GM21423 (cell line): ENCODE measurements at regions not wholly inside any gene's neighbourhood (a gene's known extent, or its start where the extent isn't known, plus 50 kb on each side); places are given as distances from the start of the nearest gene placed in this dataset.

Experiments
- ATAC-seq: cut with Tn5 transposase; IDR thresholded peaks from one replicate; pipeline ENCODE4 v1.9.1; 2021; ENCODE audit warnings: mild to moderate bottlenecking, moderate library complexity; ENCODE audit not compliant: unreplicated experiment

DNA sequence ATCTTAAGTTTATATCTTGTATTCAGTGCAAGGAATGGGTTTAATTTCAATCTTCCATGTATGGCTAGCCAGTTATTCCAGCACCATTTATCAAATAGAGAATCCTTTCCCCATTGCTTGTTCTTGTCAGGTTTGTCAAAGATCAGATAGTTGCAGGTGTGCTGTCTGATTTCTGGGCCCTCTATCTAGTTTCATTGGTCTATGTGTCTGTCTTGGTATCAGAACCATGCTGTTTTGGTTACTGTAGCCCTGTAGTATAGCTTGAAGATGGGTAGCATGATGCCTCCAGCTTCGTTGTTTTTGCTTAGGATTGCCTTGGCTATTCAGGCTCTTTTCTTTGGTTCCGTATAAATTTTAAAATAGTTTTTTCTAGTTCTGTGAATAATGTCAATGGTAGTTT is 200.0 kb downstream of the MANEA start:
- no peak for ATAC-seq

- ATAC-seq: no peak
Measured at GRCh38 chr6:95780037-95780436, 202.7 kb downstream of the MANEA start.

DNA sequence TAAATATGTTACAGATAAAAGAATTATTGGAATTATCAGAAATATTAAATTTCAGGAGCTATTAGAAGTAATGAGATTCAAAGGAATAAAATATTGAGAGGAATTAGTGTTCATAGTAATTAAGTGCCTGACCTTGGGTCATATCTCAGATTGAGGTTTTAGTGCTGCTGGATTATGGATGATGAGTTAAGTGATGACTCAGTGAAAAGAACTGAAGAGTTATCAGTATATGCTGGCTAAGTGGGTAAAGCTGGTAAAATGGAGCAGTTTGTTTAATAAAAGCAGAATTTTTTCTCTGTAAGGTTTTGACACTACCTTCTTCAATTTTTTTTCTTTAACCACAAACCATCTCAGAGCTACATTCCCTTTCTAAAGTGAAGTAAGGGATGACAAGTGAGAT is 206.7 kb downstream of the MANEA start:
- ATAC-seq: no peak

- ATAC-seq: no peak
Measured at GRCh38 chr6:95784869-95785268, 207.5 kb downstream of the MANEA start.

GRCh38 chr6:95785785-95786184 is 208.4 kb downstream of the MANEA start:
- no peak for ATAC-seq

DNA sequence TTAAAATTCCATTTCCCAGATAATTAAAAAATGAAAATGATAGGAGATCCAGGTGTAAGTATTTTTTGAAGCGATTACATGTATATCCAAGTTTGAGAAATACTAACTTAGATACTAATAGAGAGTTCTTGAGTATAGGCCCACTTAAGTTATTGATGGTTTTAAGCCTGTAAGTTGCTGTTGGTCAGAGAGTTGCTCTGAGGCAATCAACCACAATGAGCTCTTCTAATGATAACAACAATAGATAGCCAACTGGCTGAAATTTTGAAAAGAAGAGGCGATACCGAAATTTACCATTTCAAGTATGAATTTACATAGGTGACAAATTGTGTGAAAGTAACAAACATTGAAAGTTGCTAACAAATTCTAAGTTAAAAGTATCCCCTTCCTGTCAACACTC is 209.5 kb downstream of the MANEA start:
- ATAC-seq: no peak

DNA sequence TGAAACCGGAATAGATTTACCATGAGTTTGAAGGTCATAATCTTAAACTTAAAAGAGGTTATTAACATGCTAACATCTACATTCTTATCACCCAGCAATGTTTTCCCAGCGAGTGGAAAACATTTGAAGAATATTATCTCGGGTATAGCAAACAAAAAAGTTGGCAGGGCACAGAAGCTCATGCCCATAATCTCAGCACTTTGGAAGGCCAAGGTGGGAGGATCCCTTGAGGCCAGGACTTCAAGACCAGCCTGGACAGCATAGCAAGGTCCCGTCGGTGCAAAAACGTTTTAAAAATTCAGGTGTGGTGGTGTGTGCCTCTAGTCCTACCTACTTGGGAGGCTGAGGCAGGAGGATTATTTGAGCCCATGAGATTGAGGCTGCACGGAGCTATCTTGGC is 213.5 kb downstream of the MANEA start:
- ATAC-seq: no peak

DNA sequence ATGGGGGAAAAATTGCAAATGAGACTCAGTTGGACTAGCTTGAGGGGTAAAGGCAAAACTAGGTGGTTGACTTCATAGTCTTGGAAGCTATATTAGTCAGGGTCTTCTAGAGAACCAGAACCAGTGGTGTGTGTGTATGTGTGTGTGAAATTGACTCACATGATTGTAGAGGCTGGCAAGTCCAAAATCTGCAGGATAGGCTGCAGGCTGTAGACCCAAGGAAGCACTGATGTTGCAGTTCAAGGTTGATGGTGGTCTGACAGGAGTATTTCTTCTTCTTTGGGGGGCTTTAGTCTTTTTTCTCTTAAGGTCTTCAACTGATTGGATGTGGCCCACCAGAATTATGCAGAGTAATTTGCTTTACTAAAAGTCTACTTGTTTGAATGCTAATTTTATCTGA is 217.4 kb downstream of the MANEA start:
- no peak for ATAC-seq

DNA sequence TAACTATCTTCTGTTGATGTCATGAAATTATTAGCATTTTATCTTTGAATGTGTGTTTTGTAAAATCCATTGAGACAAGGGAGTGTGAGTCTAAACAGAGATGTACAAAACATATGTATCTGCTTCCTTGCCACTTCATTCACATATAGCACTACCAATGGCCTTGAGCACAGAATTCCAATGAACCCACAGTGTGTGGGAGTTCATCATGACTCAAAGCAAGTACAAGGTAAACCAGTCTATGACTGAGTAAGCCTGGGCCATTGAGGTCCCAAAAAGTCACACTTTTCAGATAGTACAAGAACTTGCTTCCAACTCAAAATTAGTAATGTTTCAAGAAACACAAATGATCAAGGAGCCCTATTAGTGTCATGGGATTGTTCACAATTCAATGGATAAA is 218.6 kb downstream of the MANEA start:
- ATAC-seq: no peak

DNA sequence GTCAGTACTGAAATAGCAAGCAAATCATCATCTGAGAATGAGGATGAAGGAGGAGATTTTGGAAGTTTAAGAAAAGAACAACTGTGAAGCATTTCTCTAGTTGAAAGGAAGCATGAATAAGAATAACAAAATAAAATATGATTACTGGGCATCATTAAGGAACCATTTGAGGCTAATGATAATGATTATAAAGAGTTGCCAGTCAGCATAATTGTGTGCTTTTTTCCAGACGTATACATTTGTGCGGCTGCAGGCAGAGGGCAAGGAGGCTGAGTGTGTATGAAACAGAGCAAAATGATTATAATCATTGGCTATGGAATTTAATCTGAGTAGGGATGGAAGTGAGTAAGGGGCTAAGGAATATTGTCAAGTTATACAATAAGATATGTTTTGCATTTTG is 218.7 kb upstream of the FUT9 start:
- ATAC-seq: no peak

DNA sequence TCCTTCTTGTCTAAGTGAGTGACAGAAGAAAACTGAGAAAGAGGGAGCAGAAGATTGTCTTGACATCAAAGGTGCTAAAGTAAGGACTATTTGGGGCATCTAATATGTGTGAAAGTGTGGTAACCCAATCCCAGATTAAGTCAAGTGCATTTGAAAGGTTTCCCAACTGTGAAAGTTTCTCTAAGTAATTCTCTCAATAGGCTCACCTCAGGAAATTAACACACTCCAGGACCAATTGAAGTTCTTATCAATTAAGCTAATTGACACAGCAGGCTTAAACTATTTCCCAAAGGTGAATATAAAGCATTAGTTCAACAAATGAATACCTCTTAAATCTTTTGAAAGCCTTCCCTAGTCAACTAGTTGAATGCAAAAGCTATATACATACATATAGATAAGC is 212.8 kb upstream of the FUT9 start:
- no peak for ATAC-seq

GRCh38 chr6:95803889-95804288 is 211.9 kb upstream of the FUT9 start:
- no peak for ATAC-seq

DNA sequence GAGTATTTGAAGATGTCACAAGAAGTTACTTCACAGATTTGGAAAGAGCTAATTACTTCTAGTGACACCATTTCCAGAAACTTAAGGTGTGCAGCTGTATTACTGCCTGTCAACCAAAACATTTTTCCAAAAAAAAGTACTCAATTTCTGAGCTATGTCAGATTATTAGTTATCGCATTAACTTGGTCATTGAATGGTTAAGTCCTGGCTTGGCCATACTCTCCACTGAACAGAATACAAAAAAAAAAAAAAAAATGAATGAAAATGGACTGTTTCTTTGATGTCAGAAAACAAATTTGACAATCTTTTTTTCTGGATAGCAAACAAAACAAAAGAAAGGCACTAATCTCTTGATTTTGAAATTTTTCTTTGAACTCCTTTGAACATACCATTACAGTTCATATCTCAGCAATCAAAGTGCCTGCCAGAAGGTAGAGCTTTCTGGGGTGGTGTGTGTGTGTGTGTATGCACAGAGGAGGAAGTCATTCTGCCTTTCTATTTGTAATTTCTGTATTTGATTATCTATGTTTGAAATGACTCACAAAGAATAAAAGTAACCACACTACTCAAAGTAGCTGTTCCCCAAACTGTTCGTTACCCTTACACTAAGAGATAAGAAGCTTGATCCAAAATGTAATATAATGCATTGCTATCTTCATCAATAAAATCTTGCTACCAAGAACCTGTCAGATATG is 210.8 kb upstream of the FUT9 start:
- ATAC-seq: no peak

DNA sequence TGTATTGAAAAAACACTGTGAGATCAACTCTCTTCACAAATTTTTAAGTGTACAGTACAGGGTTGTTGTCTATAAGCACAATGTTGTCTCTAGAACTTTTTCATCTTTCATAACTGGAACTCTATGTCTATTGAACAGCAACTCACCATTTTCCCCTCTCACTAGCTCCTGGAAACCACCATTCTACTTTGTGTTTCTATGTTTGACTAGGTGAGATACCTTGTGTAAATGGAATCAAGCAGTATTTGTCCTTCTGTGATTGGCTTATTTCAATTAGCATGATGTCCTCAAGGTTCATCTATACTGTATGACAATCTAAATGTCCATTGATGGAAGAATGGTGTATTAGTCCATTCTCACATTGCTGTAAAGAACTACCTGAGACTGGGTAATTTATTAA is 210.1 kb upstream of the FUT9 start:
- ATAC-seq: no peak

- no peak for ATAC-seq
Measured at GRCh38 chr6:95815389-95816056, 200.3 kb upstream of the FUT9 start.

- ATAC-seq: no peak
Measured at GRCh38 chr6:95819461-95819860, 196.3 kb upstream of the FUT9 start.

- no peak for ATAC-seq
Measured at GRCh38 chr6:95819939-95820338, 195.8 kb upstream of the FUT9 start.

DNA sequence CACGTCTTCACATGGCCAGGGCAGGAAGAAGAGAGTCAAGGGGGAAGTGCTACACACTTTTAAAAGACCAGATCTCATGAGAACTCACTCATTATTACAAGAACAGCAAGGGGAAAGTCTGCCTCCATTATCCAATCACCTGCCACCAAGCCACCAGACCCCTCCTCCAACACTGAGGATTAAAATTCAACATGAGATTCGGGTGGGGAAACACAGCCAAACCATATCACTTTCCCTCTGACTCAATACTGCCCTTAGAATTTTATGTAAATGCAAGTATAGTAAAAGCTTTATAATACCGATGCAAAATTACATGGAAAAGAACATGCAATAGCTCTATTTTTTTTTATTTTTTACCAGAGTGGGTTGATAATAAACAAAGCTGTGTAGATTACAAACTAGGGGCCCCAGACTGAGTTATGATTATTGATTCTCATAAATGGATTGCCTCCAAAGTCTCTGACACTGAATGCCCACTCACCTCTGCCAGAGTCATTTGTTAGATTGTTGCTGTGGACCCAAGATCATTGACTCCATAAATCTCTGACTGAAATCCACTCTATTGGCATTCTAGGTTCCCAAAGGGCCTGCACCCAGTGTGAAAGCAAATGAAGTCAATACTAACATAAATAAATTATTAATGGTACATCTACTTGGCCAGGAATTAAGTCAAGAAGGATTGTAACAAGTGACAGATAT is 184.8 kb upstream of the FUT9 start:
- ATAC-seq: no peak

- ATAC-seq: no peak
Measured at GRCh38 chr6:95837890-95838289, 177.9 kb upstream of the FUT9 start.

GRCh38 chr6:95841560-95841959 is 174.2 kb upstream of the FUT9 start:
- ATAC-seq: no peak

DNA sequence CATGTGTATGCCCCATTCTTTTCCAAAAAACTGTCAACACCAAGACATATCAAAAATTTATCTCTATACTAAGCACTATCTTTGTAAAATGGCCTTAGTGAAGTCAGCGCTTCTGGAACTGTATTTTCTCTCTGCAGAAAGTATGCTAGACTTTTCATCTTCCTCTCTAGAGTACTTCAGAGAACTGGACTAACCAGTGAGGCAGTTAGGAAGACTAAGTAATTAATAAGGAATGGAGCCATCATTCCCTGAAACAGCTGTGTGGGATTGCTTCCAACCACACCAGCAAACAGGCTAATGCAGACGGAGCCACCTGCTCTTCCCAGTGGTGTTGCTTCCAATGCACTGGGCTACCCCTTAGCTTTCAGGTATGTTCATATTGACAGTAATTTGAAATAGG is 169.1 kb upstream of the FUT9 start:
- ATAC-seq: no peak

DNA sequence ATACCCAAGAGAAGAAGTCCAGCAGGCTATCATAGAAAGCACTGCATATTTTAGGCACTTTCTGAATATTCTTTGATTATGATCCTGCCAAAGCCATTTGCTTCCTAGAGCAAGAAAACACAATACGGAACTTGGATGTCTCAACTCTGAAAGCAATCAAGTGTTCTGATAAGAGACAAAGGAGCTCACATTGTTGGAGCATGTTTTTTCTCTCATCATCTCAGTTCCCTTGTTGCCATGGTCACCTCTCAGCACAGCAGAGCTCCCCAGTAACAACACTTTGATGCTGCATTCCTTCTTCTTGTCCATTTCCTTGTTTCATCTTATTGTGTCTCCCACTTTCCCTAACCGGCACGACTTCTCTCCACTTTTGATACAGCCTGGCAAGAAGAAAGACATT is 168.7 kb upstream of the FUT9 start:
- no peak for ATAC-seq
